CD14-positive monocyte (primary cell): ENCODE measurements at regions not wholly inside any gene's neighbourhood (a gene's known extent, or its start where the extent isn't known, plus 50 kb on each side); places are given as distances from the start of the nearest gene placed in this dataset.

Experiments
- DNase-seq, 3 donors: peaks; one replicate each; pipeline ENCODE4 v3.0.0-alpha.2; 2011 to 2022
- H2AFZ ChIP-seq: 2 replicates; pipeline ENCODE4 v1.6.0; 2012; ENCODE audit warnings: mild to moderate bottlenecking, low read depth, low read length, inconsistent platforms; ENCODE audit not compliant: insufficient read depth, poor library complexity, severe bottlenecking
- H3K27ac ChIP-seq, 2 donors: 1 replicate in 1 of 2; 2 replicates in 1 of 2; pipeline ENCODE4 v1.5.1; 2012 to 2013; ENCODE audit warnings: low read length in 2 of 2, control low read depth in 1 of 2, inconsistent platforms in 1 of 2, low read depth in 1 of 2, mild to moderate bottlenecking in 1 of 2
- H3K27me3 ChIP-seq, 2 donors: one replicate each; pipeline versions ENCODE4 v1.6.0 to v1.6.1; 2011 to 2013; ENCODE audit warnings: low read length in 2 of 2; ENCODE audit not compliant: control insufficient read depth in 2 of 2, insufficient read depth in 2 of 2
- H3K36me3 ChIP-seq, 2 donors: replicated peaks in 1 of 2; 1 replicate in 1 of 2; 2 replicates in 1 of 2; pipeline versions ENCODE4 v1.5.1 to v1.6.1; 2012 to 2013; ENCODE audit warnings: low read length in 2 of 2, control low read depth in 1 of 2, inconsistent platforms in 1 of 2, mild to moderate bottlenecking in 1 of 2; ENCODE audit not compliant: insufficient read depth in 2 of 2, control insufficient read depth in 1 of 2
- H3K4me1 ChIP-seq, 2 donors: 1 replicate in 1 of 2; 2 replicates in 1 of 2; pipeline versions ENCODE4 v1.5.1 to v1.6.1; 2012 to 2013; ENCODE audit warnings: low read length in 2 of 2, control low read depth in 1 of 2, inconsistent platforms in 1 of 2, mild to moderate bottlenecking in 1 of 2, moderate library complexity in 1 of 2; ENCODE audit not compliant: insufficient read depth in 2 of 2, control insufficient read depth in 1 of 2
- H3K4me2 ChIP-seq: replicated peaks from 2 replicates; pipeline ENCODE3; 2012; ENCODE audit warnings: low read length, moderate library complexity, mild to moderate bottlenecking; ENCODE audit not compliant: poor library complexity, severe bottlenecking; ENCODE audit errors: extremely low read depth
- H3K4me3 ChIP-seq, 3 experiments: fragments of 200-600 bp in 1 of 3; sonication (generic) in 1 of 3; replicated peaks in 1 of 3; 1 replicate in 2 of 3; 2 replicates in 1 of 3; pipeline ENCODE4 v1.5.1; 2011 to 2013; ENCODE audit warnings: low read length in 3 of 3, mild to moderate bottlenecking in 3 of 3, control low read depth in 2 of 3, low read depth in 2 of 3, inconsistent platforms in 1 of 3, moderate library complexity in 1 of 3
- H3K79me2 ChIP-seq: 2 replicates; pipeline ENCODE4 v1.6.0; 2012; ENCODE audit warnings: mild to moderate bottlenecking, control low read depth, inconsistent platforms, low read length, moderate library complexity; ENCODE audit not compliant: insufficient read depth
- H3K9ac ChIP-seq: 2 replicates; pipeline ENCODE4 v1.6.0; 2017; ENCODE audit warnings: low read length, mild to moderate bottlenecking; ENCODE audit not compliant: insufficient read depth, poor library complexity, severe bottlenecking
- H3K9me3 ChIP-seq, 2 donors: replicated peaks in 1 of 2; 1 replicate in 1 of 2; 2 replicates in 1 of 2; pipeline versions ENCODE4 v1.5.1 to v1.6.1; 2012 to 2013; ENCODE audit warnings: low read length in 2 of 2, control low read depth in 1 of 2; ENCODE audit not compliant: control insufficient read depth in 1 of 2, insufficient read depth in 1 of 2
- H4K20me1 ChIP-seq: 2 replicates; pipeline ENCODE4 v1.6.0; 2012; ENCODE audit warnings: mild to moderate bottlenecking, low read length, control low read depth, moderate library complexity; ENCODE audit not compliant: insufficient read depth
- H3K27ac Mint-ChIP-seq, 7 donors: one replicate each; pipeline ENCODE4 v1.8.0; 2020; ENCODE audit warnings: mild to moderate bottlenecking in 7 of 7, mixed read lengths in 7 of 7, moderate library complexity in 6 of 7, inconsistent platforms in 2 of 7
- H3K27me3 Mint-ChIP-seq, 3 donors: one replicate each; pipeline ENCODE4 v1.8.0; 2021 to 2022; ENCODE audit warnings: low read depth in 3 of 3, mild to moderate bottlenecking in 3 of 3, mixed read lengths in 3 of 3, moderate library complexity in 3 of 3, inconsistent platforms in 1 of 3
- H3K36me3 Mint-ChIP-seq, 2 donors: one replicate each; pipeline ENCODE4 v1.8.0; 2020; ENCODE audit warnings: mixed read lengths in 2 of 2, inconsistent platforms in 1 of 2, mild to moderate bottlenecking in 1 of 2
- H3K4me1 Mint-ChIP-seq: one replicate; pipeline ENCODE4 v1.8.0; 2020; ENCODE audit warnings: mild to moderate bottlenecking, mixed read lengths
- H3K4me3 Mint-ChIP-seq, 2 donors: one replicate each; pipeline ENCODE4 v1.8.0; 2020; ENCODE audit warnings: mild to moderate bottlenecking in 2 of 2, mixed read lengths in 2 of 2, moderate library complexity in 1 of 2
- H3K9me3 Mint-ChIP-seq, 7 donors: one replicate each; pipeline ENCODE4 v1.8.0; 2020 to 2022; ENCODE audit warnings: mixed read lengths in 7 of 7, mild to moderate bottlenecking in 6 of 7, moderate library complexity in 6 of 7, inconsistent platforms in 2 of 7
- WGBS: methylation state at CpG from one replicate; pipeline ENCODE4 v1.1.5; 2013; ENCODE audit warnings: missing lambda C conversion rate; ENCODE audit not compliant: insufficient coverage; 5-methylcytosine and 5-hydroxymethylcytosine counted together
- intact Hi-C, 2 donors: fragments of 100-400 bp; cut with micrococcal nuclease; formaldehyde crosslinking; loops; one replicate each; pipeline versions ENCODE4 v1.15.0 to v1.15.1; 2023
- TF ChIP-seq, protein P1 (sequence below): fragments of 200-600 bp; IDR thresholded peaks from one replicate; pipeline ENCODE4 v1.8.0; 2022; ENCODE audit warnings: antibody characterized with exemption, mild to moderate bottlenecking

GRCh38 chr2:23203383-23203782 is 181.6 kb upstream of the KLHL29 start:
- TF ChIP-seq, protein P1, sequence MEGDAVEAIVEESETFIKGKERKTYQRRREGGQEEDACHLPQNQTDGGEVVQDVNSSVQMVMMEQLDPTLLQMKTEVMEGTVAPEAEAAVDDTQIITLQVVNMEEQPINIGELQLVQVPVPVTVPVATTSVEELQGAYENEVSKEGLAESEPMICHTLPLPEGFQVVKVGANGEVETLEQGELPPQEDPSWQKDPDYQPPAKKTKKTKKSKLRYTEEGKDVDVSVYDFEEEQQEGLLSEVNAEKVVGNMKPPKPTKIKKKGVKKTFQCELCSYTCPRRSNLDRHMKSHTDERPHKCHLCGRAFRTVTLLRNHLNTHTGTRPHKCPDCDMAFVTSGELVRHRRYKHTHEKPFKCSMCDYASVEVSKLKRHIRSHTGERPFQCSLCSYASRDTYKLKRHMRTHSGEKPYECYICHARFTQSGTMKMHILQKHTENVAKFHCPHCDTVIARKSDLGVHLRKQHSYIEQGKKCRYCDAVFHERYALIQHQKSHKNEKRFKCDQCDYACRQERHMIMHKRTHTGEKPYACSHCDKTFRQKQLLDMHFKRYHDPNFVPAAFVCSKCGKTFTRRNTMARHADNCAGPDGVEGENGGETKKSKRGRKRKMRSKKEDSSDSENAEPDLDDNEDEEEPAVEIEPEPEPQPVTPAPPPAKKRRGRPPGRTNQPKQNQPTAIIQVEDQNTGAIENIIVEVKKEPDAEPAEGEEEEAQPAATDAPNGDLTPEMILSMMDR, result no peak
- Mint-ChIP-seq H3K27me3 (no peaks in the 10 kb centered on the region), H3K4me3 (no peak overlapping the region), H3K27ac (no peak overlapping the region), H3K4me1 (no peaks in the 10 kb centered on the region), H3K36me3 (no peaks in the 10 kb centered on the region), H3K9me3 (peaks cover 4 to 12% (median 8%) of the 10 kb centered on the region in 7 donors)
- intact Hi-C loops, result no loop called here
- Histone ChIP-seq H3K36me3 (no peaks in the 10 kb centered on the region), H2AFZ (no peak overlapping the region), H3K27ac (no peak overlapping the region), H3K4me3 (no peak overlapping the region), H3K9me3 (peaks cover 0 to 8% of the 10 kb centered on the region in 2 donors), H3K4me2 (no peak overlapping the region), H4K20me1 (no peaks in the 10 kb centered on the region), H3K4me1 (no peaks in the 10 kb centered on the region), H3K79me2 (no peaks in the 10 kb centered on the region), H3K9ac (no peak overlapping the region), H3K27me3 (no peaks in the 10 kb centered on the region)
- DNase-seq, result no peak

DNA sequence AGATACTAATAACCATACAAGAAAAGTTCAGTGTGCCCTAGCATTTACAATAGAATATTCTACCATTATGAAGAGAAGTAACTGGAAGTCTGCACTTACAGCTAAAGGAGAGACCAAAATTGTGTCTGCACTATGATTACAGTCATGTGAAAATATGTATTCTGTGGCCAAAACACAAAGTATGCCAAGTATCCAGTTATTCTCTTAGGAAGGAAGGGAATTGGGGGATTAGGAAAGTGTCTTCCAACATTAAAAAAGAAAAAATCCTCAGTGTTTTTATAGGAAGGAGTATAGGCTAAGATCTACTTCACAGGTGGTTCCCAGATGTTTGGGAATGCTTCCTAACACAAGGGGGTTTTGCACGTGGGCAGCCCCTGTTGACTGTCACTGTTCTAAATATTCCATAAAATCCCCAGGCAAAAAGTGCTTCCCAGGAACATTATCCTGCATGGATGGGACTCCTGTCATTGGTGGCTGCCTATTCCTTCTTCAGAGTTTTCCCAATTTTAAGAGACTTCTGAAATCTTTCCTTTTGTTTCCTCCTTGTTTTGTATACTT is 180.2 kb upstream of the KLHL29 start:
- TF ChIP-seq, protein P1, result no peak
- no peak for DNase-seq
- Histone ChIP-seq H3K4me1 (no peaks in the 10 kb centered on the region), H2AFZ (no peak overlapping the region), H3K4me2 (no peak overlapping the region), H3K36me3 (no peaks in the 10 kb centered on the region), H3K79me2 (no peaks in the 10 kb centered on the region), H3K9ac (no peak overlapping the region), H3K27ac (no peak overlapping the region), H4K20me1 (no peaks in the 10 kb centered on the region), H3K9me3 (no peaks in the 10 kb centered on the region), H3K4me3 (no peak overlapping the region), H3K27me3 (no peaks in the 10 kb centered on the region)
- Mint-ChIP-seq H3K9me3 (peaks cover 4 to 10% (median 6%) of the 10 kb centered on the region in 7 donors), H3K36me3 (no peaks in the 10 kb centered on the region), H3K4me1 (no peaks in the 10 kb centered on the region), H3K27ac (no peak overlapping the region), H3K27me3 (no peaks in the 10 kb centered on the region), H3K4me3 (no peak overlapping the region)
- WGBS, result 60% methylated on average over 1 of the region's 1 CpG
- intact Hi-C loops, result no loop called here
